Endothelial cell of umbilical vein (primary cell): ENCODE measurements at regions not wholly inside any gene's neighbourhood (a gene's known extent, or its start where the extent isn't known, plus 50 kb on each side); places are given as distances from the start of the nearest gene placed in this dataset.

ENCODE experiments used
- BruUV-seq: library from RNA; stranded (reverse); fragments of 400-500 nt; replicated peaks from 2 replicates; lab custom pipeline; 2021; lab: Mats Ljungman, UMichigan
- CTCF ChIA-PET: fragments of 300-600, 350-600 bp; sonication (Branson Sonifier 250); formaldehyde crosslinking; loops from one replicate; lab custom pipeline; 2021; ENCODE audit warnings: antibody characterized with exemption, inconsistent platforms; lab: Charles Lee
- POLR2A ChIA-PET: fragments of 300-600, 350-600 bp; sonication (Branson Sonifier 250); formaldehyde crosslinking; loops from one replicate; lab custom pipeline; 2021; ENCODE audit warnings: antibody characterized with exemption, inconsistent platforms; lab: Charles Lee
- DNase-seq: peaks from one replicate; pipeline ENCODE4 v3.0.0-alpha.2; 2011; ENCODE audit warnings: low read depth, low spot score
- FAIRE-seq: peaks from 2 replicates; lab custom pipeline; 2011; peaks lifted over from hg19 to GRCh38; lab: Jason Lieb, UNC
- H2AFZ ChIP-seq: 2 replicates; pipeline ENCODE4 v1.6.0; 2012; ENCODE audit warnings: low read depth, low read length, control low read depth, inconsistent platforms
- H3K27ac ChIP-seq: 2 replicates; pipeline ENCODE4 v1.5.1; 2011; ENCODE audit warnings: low read depth, mild to moderate bottlenecking, control low read depth, low read length, moderate library complexity; ENCODE audit not compliant: insufficient read depth
- H3K27me3 ChIP-seq, 2 experiments: 2 replicates each; pipeline versions ENCODE4 v1.6.0 to v1.6.1; 2011; ENCODE audit warnings: low read length in 2 of 2, mixed read lengths in 1 of 2; ENCODE audit not compliant: control insufficient read depth in 2 of 2, insufficient read depth in 2 of 2
- H3K36me3 ChIP-seq, 2 experiments: 2 replicates in 1 of 2; 3 replicates in 1 of 2; pipeline ENCODE4 v1.5.1; 2011; ENCODE audit warnings: low read length in 2 of 2, mild to moderate bottlenecking in 1 of 2, moderate library complexity in 1 of 2; ENCODE audit not compliant: control insufficient read depth in 2 of 2, insufficient read depth in 2 of 2; ENCODE audit errors: extremely low read depth in 1 of 2
- H3K4me1 ChIP-seq: 3 replicates; pipeline ENCODE4 v1.5.1; 2011; ENCODE audit warnings: mild to moderate bottlenecking, low read length; ENCODE audit not compliant: control insufficient read depth, insufficient read depth; ENCODE audit errors: extremely low read depth
- H3K4me2 ChIP-seq: 2 replicates; pipeline ENCODE4 v1.6.1; 2011; ENCODE audit warnings: low read length, control low read depth, mixed read lengths; ENCODE audit not compliant: insufficient read depth
- H3K4me3 ChIP-seq, 3 experiments: fragments of 200-600 bp in 1 of 3; sonication (generic), shearing (Covaris generic) in 1 of 3; replicated peaks in 1 of 3; 2 replicates each; pipeline ENCODE4 v1.5.1; 2011 to 2016; ENCODE audit warnings: control low read depth in 3 of 3, low read length in 3 of 3, mild to moderate bottlenecking in 2 of 3, inconsistent platforms in 1 of 3, low read depth in 1 of 3, moderate library complexity in 1 of 3; ENCODE audit not compliant: insufficient read depth in 1 of 3
- H3K79me2 ChIP-seq: 2 replicates; pipeline ENCODE4 v1.6.0; 2012; ENCODE audit warnings: low read length, inconsistent platforms; ENCODE audit not compliant: control insufficient read depth, insufficient read depth
- H3K9ac ChIP-seq: replicated peaks from 2 replicates; pipeline ENCODE3; 2011; ENCODE audit warnings: low read length, control low read depth; ENCODE audit not compliant: insufficient read depth; ENCODE audit errors: extremely low read depth
- H3K9me1 ChIP-seq: replicated peaks from 3 replicates; pipeline ENCODE4 v1.6.0; 2011; ENCODE audit warnings: mild to moderate bottlenecking, low read length; ENCODE audit not compliant: control insufficient read depth, insufficient read depth; ENCODE audit errors: extremely low read depth
- H3K9me3 ChIP-seq: replicated peaks from 2 replicates; pipeline ENCODE4 v1.5.1; 2012; ENCODE audit warnings: low read length, inconsistent platforms; ENCODE audit not compliant: control insufficient read depth, insufficient read depth
- H4K20me1 ChIP-seq: replicated peaks from 2 replicates; pipeline ENCODE3; 2011; ENCODE audit warnings: mild to moderate bottlenecking, low read length; ENCODE audit not compliant: control insufficient read depth, insufficient read depth; ENCODE audit errors: extremely low read depth
- EZH2 ChIP-seq: IDR thresholded peaks from 2 replicates; pipeline ENCODE4 v1.6.1; 2012; ENCODE audit warnings: borderline replicate concordance, low read depth, mild to moderate bottlenecking, moderate library complexity, low read length, inconsistent platforms; ENCODE audit not compliant: severe bottlenecking
- FOS ChIP-seq: IDR thresholded peaks from 2 replicates; pipeline ENCODE4 v1.6.1; 2011; ENCODE audit warnings: mild to moderate bottlenecking, low read length, moderate library complexity, borderline replicate concordance; ENCODE audit not compliant: insufficient read depth
- GATA2 ChIP-seq: IDR thresholded peaks from 2 replicates; pipeline ENCODE4 v1.7.0; 2011; ENCODE audit warnings: low read depth, mild to moderate bottlenecking, moderate library complexity, mixed read lengths, low read length; ENCODE audit not compliant: insufficient read length, insufficient read depth
- JUN ChIP-seq: IDR thresholded peaks from 2 replicates; pipeline ENCODE4 v1.6.1; 2011; ENCODE audit warnings: borderline replicate concordance, low read depth; ENCODE audit not compliant: insufficient read length, insufficient read depth
- MYC ChIP-seq: IDR thresholded peaks from one replicate; pipeline ENCODE4 v1.6.1; 2011; ENCODE audit warnings: mild to moderate bottlenecking, low read depth, low read length
- POLR2A ChIP-seq: IDR thresholded peaks from 2 replicates; pipeline ENCODE4 v1.6.1; 2012; ENCODE audit warnings: low read depth, mild to moderate bottlenecking, control low read depth, low read length
- POLR2AphosphoS5 ChIP-seq: IDR thresholded peaks from 2 replicates; pipeline ENCODE4 v1.6.1; 2012; ENCODE audit warnings: low read depth, mild to moderate bottlenecking, control low read depth, low read length, moderate library complexity; ENCODE audit not compliant: insufficient read depth
- dilution Hi-C: fragments of 300-500 bp; cut with MboI; formaldehyde crosslinking; loops from one replicate; pipeline ENCODE4 v1.15.0; 2019; ENCODE audit warnings: low sequenced_read_pairs; ENCODE audit not compliant: extremely low pct_ligation_motif_present
- intact Hi-C: fragments of 100-400 bp; cut with micrococcal nuclease; formaldehyde crosslinking; loops from one replicate; pipeline ENCODE4 v1.10.0; 2022
- TF ChIP-seq, protein P1 (sequence below), 2 donors: IDR thresholded peaks; 1 replicate in 1 of 2; 2 replicates in 1 of 2; pipeline ENCODE4 v1.5.1; 2011; ENCODE audit warnings: low read length in 2 of 2, mild to moderate bottlenecking in 2 of 2, moderate library complexity in 2 of 2, control low read depth in 1 of 2, inconsistent platforms in 1 of 2, low read depth in 1 of 2; ENCODE audit not compliant: insufficient read depth in 1 of 2; ENCODE audit errors: extremely low read depth in 1 of 2

DNA sequence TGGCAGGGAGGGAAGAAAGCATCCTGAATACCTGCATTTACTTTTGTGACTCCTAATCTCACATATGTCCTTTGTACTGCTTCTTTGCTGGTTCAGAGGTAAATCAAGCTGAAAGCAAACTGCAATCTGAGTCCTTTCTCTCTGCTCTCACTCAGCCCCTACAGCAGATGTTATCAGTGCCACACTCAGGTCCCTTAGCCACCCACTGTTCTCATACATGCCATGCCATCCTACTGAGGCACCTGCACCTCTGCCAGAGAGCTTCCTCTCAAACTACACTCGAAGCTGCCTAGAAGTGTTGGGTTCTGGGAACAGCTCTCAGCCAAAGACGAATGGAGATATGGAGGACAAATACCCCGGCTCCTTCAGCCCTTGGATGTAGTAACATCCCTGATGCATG is 244.5 kb downstream of the TXNL1 start:
- Histone ChIP-seq H3K27me3 (no peaks in the 10 kb centered on the region), H3K36me3 (no peaks in the 10 kb centered on the region), H3K4me2 (no peak overlapping the region), H2AFZ (no peak overlapping the region), H3K9me3 (no peaks in the 10 kb centered on the region), H4K20me1 (no peaks in the 10 kb centered on the region), H3K9ac (no peak overlapping the region), H3K9me1 (no peaks in the 10 kb centered on the region), H3K4me1 (peaks cover 6% of the 10 kb centered on the region), H3K4me3 (no peak overlapping the region), H3K79me2 (no peaks in the 10 kb centered on the region), H3K27ac (no peak overlapping the region)
- intact Hi-C loops: no loop called here
- no peak for FAIRE-seq
- CTCF ChIA-PET: interaction anchor here (1.0 kb wide), 1 partner anchor 1971 kb away, joined by 3 read pairs; no protein-coding TSS in a partner anchor
- POLR2A ChIA-PET: no interaction called here
- dilution Hi-C loops: no loop called here
- TF ChIP-seq FOS (no peak), EZH2 (no peak), POLR2A (no peak), POLR2AphosphoS5 (no peak)
- TF ChIP-seq, protein P1, sequence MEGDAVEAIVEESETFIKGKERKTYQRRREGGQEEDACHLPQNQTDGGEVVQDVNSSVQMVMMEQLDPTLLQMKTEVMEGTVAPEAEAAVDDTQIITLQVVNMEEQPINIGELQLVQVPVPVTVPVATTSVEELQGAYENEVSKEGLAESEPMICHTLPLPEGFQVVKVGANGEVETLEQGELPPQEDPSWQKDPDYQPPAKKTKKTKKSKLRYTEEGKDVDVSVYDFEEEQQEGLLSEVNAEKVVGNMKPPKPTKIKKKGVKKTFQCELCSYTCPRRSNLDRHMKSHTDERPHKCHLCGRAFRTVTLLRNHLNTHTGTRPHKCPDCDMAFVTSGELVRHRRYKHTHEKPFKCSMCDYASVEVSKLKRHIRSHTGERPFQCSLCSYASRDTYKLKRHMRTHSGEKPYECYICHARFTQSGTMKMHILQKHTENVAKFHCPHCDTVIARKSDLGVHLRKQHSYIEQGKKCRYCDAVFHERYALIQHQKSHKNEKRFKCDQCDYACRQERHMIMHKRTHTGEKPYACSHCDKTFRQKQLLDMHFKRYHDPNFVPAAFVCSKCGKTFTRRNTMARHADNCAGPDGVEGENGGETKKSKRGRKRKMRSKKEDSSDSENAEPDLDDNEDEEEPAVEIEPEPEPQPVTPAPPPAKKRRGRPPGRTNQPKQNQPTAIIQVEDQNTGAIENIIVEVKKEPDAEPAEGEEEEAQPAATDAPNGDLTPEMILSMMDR (IDR thresholded peaks at IDR 0.05; ENCODE audit: extremely low read depth in 1 of 2, insufficient read depth in 1 of 2, low read depth in 1 of 2, low read length in 2 of 2): no peak
- DNase-seq: no peak
- no TSS peak for BruUV-seq

DNA sequence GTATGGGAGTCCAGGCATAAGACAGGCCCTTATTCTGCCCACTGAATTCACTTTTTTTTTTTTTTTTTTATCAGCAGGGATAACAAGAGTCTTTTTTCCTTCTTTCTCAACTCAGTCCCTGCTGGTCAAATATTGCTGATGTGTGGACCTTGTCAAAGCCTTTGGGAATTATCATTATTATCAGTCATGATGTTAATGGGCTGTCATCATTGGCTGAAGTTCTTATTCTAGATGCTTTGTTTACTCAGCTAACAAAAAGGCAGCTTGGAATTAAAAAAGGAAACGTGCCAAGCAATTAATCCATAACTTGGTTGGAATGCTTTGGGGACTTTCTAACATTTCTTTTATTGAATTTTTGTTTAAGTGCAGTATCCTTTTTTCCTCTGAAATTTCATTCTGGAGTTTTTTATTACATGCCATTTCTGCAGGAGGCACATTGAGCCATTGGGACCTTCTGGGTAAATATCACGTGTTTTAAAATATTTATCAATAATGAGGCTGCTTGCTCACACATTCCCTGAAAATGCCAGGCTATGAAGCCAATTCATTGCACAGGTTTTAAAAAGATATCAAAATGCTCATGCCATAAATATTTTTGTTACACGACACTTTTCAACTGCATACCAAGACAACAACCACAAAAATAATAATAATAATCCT is 246.3 kb downstream of the TXNL1 start:
- peaks cover 13% of the 10 kb centered on the region for H3K4me1 ChIP-seq
- H3K9me1 ChIP-seq: no peaks in the 10 kb centered on the region
- H3K27ac ChIP-seq: no peak overlapping the region
- no peak overlapping the region for H3K9ac ChIP-seq
- TF ChIP-seq, protein P1 (IDR thresholded peaks at IDR 0.05; ENCODE audit: extremely low read depth in 1 of 2, insufficient read depth in 1 of 2, low read depth in 1 of 2, low read length in 2 of 2): no peak
- no peak for TF ChIP-seq MYC
- TF ChIP-seq GATA2: no peak
- no peak for TF ChIP-seq POLR2A
- TF ChIP-seq POLR2AphosphoS5: no peak
- TF ChIP-seq JUN: no peak
- DNase-seq (no peak), FAIRE-seq (no peak)
- no peaks in the 10 kb centered on the region for H4K20me1 ChIP-seq
- H3K4me2 ChIP-seq: no peak overlapping the region
- no TSS peak for BruUV-seq
- H3K4me3 ChIP-seq: no peak overlapping the region
- ChIA-PET POLR2A (no interaction called here), CTCF (no interaction called here)
- no peaks in the 10 kb centered on the region for H3K27me3 ChIP-seq
- no peaks in the 10 kb centered on the region for H3K36me3 ChIP-seq
- no peak overlapping the region for H2AFZ ChIP-seq
- intact Hi-C loops: no loop called here
- dilution Hi-C loops: no loop called here
- no peaks in the 10 kb centered on the region for H3K79me2 ChIP-seq
- no peaks in the 10 kb centered on the region for H3K9me3 ChIP-seq
